HG03378 (cell line): ENCODE measurements at regions not wholly inside any gene's neighbourhood (a gene's known extent, or its start where the extent isn't known, plus 50 kb on each side); places are given as distances from the start of the nearest gene placed in this dataset.

Experiments
- ATAC-seq: cut with Tn5 transposase; IDR thresholded peaks from one replicate; pipeline ENCODE4 v1.9.1; 2021; ENCODE audit warnings: mild to moderate bottlenecking, moderate library complexity; ENCODE audit not compliant: unreplicated experiment

DNA sequence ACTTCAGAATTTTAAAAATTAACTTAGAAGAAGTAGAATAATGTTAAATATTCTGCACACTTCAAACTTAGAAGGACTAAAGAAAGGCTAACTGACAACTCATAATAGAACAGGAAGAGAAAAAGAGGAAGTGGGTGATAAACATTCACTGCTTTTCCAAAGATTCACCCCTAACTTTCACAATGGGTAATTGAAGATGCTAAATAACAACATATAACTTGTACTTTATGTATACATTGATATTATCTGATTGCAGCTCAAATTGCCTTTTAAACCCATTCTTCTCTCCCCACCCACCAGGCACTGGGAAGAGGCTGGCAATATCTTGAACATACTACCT lies 376.6 kb downstream of the EFNA5 start:
- ATAC-seq, result peak; percentile 71

DNA sequence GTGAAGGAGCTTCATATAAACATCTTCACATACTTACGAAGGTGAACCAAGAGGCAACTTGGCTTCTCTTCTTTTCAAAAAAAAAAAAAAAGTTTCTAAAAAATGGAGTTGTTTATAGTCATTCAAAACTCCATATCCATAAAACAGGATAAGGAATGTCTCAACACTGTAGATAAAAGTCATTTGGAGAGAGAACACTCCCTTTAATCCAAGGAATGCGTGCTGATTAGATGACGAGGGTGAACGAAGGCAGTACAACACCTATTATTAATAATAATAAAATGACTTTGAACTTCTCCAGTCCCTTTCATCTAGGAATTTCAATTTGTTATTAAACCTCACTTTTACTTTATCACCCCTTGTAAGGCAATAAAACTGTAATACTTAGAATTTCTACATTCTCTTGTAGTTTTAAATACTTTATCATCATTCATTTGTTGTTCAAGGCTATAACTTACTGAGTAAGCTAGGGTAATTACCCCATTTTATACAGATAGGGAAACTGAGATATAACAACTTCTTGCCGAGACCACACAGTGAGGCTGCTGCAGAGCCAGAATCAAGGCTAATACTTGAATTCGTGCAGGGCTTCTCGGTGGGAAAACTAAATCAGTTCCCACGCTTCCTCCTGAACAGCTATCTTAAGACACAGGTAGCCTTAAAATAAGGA lies 377.1 kb downstream of the EFNA5 start:
- no peak for ATAC-seq

DNA sequence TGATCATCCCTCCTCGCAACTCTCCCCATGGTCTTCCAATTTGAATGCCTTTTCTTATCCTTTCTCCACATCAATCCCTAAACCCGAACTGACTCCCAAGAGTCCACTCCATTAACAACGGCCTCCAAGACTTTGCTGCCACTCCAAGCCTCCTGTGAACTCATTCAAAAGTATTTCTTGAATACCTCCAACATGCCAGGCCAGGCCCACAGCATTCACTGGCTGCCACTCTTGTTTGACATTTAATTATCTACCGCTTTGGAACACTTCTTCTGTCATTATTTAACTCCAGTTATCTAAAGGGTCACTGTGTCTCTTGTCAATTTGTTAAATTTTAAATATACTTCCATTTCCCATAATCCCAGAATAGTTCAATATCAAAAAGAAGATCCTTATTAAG lies 378.9 kb downstream of the EFNA5 start:
- ATAC-seq, result no peak

DNA sequence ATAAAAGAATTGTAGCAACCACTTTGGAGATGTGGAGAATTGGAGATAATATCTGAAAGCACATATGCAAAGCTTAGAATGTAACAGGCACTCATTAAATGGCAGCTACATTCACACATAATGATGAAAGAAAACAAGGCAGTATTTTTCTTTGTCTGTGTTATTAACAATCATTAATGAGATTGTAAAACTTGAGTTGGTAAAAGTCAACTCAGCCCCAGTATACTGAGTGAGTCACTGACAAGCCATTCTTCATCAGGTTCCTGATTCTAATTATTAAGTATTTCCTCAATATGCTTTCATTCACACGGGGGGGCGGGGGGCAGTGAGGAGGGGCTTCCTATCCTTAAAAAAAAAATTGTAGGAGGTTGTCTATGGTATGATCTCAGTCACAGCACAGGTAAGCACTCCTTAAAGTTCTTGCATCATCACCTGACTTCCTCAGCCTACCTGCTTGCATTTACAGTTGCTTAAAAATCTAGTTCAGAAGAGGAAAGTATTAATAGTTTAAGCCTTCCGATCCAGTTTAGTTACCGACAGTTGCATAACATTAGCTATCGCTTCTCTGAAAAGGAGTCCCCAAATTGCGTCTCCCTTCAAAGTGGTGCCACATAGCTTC lies 379.8 kb downstream of the EFNA5 start:
- ATAC-seq, result no peak

DNA sequence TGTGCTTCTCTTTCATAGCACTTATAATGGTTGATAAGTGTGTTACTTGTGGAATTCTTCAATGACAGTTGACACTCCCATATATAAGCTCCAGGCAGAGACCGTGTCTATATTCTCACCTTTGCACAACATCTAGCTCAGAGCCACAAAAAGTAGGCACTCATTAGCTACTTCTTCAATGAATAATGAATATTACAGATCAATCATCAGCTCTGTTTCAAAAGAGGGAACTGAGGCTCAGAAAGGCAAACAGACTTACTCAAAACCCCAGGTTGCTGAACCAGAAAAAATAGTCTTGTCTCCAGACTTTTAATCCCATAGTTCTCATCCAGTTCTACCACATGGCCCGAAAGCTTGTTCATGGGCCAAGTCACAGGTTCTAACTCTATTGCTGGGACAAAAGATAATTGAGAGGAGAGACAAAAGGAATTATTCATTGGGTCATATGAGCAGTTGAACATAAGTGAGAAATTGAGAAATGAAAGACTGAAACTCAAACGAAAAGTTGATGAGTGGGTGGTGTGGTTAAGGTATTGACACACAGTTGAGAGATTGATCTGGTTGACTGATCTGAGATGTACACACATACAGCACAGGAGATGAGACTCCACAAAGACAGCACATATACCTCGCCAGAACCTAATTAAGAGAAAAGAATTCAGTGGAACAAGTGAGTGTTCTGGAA lies 381.6 kb downstream of the EFNA5 start:
- peak; percentile 87 for ATAC-seq

DNA sequence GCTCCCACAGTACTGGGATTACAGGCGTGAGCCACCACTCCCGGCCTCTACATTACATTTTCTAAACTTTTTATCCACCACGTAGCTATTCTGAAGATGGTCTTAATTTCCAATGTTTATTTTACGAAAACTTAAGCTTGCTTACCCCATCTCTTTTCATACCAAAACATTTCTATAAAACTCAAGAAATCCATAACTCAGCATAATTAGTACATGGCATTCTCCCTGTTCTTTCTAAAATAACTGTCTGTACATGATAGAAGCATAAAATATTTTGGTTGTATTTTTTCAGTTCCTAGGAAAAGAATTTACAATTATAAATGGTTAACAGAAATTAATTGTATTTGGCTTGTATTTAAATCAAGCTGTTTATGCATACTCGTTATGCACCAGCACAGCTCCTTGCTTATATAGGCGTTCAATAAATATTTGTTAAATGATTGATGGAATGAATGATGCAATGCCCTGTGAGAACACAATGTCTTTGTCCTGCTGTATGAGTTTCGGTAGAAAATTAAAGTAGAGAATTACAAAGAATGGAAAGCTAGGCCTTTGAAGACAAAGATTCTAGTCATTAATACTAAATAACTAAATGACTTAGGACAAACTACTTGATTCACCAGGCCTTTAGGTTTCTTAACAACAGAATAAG lies 384.2 kb downstream of the EFNA5 start:
- ATAC-seq, result no peak

DNA sequence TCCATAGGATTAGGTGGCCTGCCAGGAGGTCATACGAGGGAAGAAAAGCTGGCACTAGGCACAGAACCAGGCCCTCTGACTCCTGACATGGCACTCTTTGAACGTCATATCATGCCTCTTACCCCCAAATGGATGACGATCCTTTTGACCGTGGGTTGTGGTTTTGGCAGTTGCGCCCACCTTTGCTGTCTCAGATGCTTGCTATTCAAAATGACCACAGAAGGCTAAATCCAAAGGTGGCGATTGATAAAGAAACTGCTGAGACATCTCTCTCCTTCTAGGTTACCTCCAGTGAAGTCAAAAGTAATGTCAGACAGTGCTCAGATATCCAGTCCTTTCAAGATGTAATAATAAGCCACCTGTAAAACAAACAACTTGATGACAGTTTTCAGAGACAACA lies 385.0 kb downstream of the EFNA5 start:
- ATAC-seq, result peak; percentile 30

DNA sequence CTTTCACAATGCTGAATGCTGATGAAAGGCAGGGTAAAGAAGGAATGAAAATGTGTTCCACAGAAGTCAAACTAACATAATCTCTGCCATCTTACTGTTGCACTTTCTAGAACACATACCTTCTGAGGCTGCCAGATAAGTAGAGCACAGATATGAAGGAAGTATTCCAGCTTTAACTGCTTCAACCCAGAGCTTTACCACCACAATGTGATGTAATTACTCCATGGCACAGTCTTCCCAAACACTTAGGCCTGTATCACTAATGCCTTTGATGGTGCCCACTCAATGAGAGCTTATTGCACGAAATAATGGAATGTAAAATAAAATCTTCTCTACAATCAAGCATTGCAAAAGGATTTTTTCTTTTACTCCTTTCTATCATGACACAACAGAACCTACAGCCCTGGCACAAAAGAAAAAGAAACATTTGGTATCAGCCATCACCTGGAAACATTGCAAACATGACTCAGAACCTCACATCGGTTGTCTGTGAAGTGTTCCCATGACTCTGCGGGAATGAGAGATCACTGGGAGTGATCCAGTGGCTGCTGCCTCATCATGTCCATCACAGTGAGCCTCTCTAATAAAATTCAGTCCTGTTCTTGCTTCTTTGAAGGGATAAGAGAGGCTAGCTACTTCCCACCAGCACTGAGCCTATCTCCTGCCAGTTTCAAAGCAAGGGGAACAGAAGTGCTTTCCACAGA lies 385.8 kb downstream of the EFNA5 start:
- no peak for ATAC-seq

DNA sequence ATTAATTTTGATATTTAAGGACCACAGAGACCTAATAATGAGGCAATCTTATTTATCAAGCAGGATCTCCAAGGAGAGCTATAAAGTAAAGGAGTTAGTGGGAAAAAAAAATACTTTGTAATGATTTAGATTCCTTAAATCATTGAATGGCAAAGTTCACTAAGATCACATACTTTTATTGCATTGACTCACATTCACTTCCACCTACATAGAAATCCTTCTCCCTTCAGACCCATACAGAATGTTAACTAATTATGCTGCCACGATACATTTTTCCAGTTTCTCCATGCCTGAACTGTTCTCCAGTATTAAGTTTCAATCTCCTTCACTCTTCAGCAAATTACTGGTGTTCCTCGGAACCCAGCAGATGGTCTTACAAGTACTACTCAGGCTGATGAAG lies 388.7 kb downstream of the EFNA5 start:
- ATAC-seq, result no peak

DNA sequence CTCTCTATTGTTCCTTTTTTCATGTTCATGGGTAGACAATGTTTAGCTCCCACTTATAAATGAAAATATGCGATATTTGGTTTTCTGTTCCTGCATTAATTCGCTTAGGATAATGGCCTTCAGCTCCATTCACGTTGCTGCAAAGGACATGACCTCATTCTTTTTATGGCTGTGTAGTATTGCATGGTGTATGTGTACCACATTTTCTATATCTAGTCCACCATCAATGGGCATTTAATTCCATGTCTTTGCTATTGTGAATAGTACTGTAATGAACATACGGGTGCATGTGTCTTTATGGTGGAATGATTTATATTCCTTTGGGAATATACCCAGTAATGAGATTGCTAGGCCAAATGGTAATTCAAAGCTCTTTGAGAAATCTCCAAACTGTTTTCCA lies 392.0 kb downstream of the EFNA5 start:
- no peak for ATAC-seq

DNA sequence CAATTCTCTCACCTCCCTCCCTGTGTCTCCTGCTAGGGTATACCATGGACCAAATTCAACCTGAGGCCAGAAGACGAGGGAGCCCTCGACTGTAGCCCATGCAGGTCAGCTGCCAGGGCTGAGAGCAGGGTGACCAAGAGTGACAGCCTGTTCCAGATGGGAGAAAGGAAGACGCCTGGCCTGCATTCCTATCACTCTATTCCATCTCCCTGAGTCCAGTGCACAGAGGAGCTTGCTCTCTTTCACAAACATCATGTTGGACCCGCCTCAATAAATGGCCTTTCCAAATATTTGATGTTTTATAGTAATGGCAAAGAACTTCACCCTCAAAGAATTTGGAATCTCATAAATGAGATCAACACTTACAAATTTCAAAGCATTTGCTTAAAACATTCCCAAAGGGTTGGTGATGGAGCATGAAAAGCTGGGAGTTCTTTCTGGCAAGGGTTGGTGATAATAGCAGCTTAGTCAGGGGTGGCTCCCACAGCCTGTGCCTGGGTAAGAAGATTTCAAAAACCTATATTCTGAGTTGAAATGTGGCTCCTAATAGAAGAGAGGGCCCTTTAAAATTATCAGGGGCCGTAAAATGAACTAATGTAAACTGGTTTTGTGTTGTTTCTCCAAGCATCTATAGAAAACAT lies 393.1 kb downstream of the EFNA5 start:
- no peak for ATAC-seq

DNA sequence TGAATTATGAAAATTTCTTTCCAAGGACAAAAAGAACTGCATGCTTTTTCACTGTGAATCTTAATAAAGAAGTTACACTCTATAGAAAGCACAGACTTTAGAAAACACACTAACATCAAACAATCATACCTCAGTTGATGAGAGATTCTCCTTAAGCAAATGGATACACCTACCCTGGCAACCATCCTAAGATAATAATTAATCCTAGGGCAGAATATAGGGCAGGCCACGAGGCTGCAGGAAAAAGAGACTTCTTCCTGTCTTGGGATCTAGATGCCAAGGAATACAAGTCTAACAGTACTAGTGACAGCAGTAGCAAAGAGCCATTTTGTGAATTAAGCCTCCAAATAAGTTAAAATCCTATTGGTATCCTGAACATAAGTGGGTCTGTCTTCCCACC lies 395.4 kb downstream of the EFNA5 start:
- no peak for ATAC-seq

DNA sequence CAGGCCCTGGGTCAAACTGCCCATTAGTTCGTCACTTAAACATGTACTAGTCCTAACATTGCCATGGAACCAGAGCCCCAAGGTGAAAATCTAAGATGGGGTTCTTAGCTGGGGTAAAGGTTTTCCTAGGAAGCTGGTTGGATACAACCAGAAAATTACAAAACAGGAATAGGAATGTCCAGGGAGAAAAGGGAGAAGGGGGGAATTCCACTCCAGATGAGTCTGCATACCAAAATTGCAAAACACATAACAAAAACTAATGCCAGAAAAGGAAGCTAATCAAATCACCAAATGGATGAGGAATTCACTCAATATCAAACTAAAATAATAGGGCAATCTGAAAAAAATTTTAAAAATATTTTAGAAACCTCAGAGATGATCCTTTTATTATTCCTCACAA lies 396.2 kb downstream of the EFNA5 start:
- no peak for ATAC-seq

DNA sequence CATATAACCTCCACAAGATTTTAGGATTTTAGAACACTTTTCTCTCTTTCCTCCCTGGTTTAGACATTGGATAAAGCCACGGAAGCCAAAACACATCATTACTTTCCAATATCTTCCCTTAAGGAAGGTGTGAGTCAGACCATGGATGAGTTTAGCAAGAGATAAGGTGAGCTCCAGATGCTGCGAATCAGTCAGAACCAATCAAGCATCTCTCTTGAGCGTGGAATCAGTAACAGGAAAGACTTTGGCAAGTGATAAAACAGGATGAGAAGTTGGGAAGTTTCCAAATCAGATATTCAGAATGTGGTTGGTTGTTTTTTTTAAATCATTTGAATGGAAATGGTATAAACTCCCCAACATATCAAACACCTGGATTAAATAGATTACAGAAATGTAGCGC lies 397.8 kb downstream of the EFNA5 start:
- no peak for ATAC-seq

DNA sequence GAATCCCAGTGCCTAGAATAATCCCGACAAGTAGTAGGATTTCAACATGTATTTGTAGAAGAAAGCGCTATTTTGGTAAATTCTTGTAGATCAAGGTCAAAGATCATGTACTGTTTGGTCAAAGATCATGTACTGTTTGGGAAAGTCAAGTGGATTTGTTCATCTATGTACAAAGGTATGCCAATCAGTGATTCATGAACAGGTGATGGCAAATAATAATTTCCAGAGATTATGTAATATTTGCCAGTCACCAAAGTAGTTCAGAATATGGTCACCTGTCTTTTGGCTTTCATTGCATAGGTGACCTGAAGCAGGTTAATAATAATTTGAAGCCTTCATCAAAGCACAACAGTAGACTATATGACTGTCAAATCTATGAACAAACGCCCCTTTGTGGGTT lies 398.2 kb downstream of the EFNA5 start:
- ATAC-seq, result no peak

DNA sequence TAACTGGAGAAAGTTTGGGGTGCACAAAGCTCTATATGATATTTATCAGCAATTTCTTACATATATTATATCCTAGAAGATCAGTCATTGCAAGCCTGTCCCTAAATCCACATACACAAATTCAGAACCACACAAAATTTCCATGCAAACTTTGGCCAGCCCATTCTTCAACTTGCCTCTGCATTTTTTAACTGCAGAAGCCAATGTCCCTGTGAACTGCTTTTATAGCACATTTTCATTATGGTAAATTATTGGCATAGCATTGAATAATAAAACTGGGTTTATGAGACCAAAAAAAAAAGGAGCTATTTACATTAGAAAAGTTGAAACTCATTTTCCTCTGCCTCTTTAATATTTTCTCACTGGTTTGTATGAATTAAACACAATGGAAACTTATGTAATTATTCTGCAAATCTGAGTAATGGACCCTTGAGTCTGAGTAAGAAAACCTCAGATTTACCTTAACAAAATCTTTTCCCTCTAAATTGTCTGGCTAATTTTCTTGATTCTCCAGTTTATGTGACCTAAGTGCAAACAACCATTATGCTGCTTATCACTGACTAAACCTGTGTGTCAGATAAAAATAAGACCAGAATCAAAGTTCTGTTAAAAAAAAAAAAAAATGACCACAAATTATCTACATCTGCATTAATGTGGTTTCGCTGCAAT lies 398.9 kb downstream of the EFNA5 start:
- ATAC-seq, result no peak

DNA sequence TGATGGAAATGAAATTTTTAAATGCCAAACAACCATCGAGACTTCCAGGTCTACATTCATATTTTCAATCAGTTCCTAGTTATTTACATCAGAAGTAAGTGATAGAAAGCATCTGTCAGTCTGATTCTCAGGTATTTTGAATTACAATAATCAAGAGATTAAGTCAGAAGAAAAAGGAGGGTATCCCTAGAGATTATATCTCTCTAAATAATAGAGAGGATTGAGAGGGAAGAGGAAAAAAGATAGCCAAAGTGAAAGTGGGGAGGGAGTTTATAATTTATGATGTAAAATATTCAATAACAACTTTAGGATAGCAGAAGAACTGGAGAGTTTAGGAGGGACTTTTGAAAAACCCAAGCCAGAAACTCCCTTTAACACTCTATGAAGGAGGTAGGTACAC lies 400.2 kb downstream of the EFNA5 start:
- ATAC-seq, result no peak

DNA sequence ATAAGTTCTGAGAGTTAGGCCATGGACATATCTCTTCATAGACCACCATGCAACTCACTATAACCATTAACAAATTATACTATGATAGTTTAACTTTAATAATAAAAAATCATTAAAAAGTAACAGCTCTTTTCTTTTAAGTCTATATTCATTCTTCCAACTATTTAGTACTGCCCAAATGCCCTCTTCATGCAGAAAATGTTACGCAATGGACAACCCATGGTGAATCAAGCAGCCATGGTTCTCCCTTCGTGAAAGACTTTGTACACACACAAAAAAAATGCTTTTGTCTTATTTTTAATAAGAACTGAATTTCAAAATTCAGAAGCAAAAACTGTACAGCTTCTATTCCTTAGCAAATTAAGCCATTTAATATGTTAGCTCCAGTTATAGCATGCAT lies 401.1 kb downstream of the EFNA5 start:
- no peak for ATAC-seq

DNA sequence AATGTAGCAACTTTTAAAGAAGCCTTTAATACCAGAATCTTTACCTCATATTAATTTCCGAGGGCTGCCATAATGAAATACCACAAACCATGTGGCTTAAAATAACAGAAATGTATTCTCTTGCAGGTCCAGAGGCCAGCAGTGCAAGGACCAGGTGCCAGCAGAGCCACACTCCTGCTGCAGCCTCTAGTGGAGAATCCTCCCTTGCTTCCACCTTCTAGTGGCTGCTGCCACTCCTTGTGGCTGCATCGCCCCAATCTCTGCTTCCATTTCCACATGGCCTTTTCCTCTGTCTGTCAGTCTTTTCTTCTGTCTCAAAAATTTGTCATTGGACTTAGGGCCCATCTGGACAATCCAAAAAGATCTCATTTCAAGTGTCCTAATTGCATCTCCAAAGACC lies 401.5 kb downstream of the EFNA5 start:
- ATAC-seq, result no peak

DNA sequence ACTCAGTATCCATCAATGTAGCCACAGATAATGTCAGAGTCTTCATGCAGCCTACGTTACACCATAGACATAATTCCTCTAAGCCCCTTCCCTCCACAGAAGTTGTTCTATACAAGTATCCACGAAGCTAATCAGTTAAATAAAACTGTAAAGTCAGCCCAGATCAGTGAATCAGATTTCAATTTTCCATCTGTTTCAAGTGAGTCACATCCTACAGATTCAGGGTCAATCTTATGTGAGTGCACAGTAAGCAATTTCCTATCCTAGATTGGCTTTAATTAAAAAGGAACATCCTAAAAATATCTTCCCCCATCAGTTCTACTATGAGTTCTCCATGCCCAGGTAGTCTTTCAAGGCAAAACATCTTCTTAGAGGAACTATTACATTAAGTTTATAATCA lies 402.5 kb downstream of the EFNA5 start:
- no peak for ATAC-seq
